ENCODE measurements at regions not wholly inside any gene's neighbourhood (a gene's known extent, or its start where the extent isn't known, plus 50 kb on each side); places are given as distances from the start of the nearest gene placed in this dataset.

GRCh38 chr21:25427828-25428227 lies 179.5 kb downstream of the MRPL39 start:
- no peak for TF ChIP-seq POLR2AphosphoS5 (IDR thresholded peaks at IDR 0.05; ENCODE audit: low read depth)
- TF ChIP-seq CTCF (conservative IDR thresholded peaks at IDR 0.05; ENCODE audit: low read depth in 2 of 2) = no peak
- TF ChIP-seq EZH2phosphoT487 (IDR thresholded peaks at IDR 0.05; ENCODE audit: unreplicated experiment) = no peak
- TF ChIP-seq REST (IDR thresholded peaks at IDR 0.05; ENCODE audit: unreplicated experiment) = no peak
- TF ChIP-seq JUNB (IDR thresholded peaks at IDR 0.05; ENCODE audit: unreplicated experiment) = no peak
- TF ChIP-seq EZH2 (IDR thresholded peaks at IDR 0.05; ENCODE audit: low read depth, unreplicated experiment) = no peak
- no peak for TF ChIP-seq CREB1 (CRISPR knock-in tag; IDR thresholded peaks at IDR 0.05; ENCODE audit: low read depth)
- TF ChIP-seq ZNF114 (CRISPR knock-in tag; IDR thresholded peaks at IDR 0.05) = no peak
- no peak for TF ChIP-seq ETS1 (IDR thresholded peaks at IDR 0.05)
- no peak for TF ChIP-seq NANOG (IDR thresholded peaks at IDR 0.05; ENCODE audit: borderline replicate concordance)
- TF ChIP-seq STAT1 (IDR thresholded peaks at IDR 0.05; ENCODE audit: unreplicated experiment) = no peak

Measured in GM23338 (cell line).